ENCODE measurements at regions not wholly inside any gene's neighbourhood (a gene's known extent, or its start where the extent isn't known, plus 50 kb on each side); places are given as distances from the start of the nearest gene placed in this dataset.

- Histone ChIP-seq H3K4me2 (no peak overlapping the region), H3K27ac (0 out of 6 replicates have a peak overlapping the region, but pooled peaks of 1 of the 2 experiments have one; percentile 26), H3K4me3 (no peak overlapping the region), H3K4me1 (peaks cover 8% of the 10 kb centered on the region), H3K9me3 (no peaks in the 10 kb centered on the region)
- ChIA-PET CTCF (interaction anchor here (0.7 to 1.2 kb wide), 3 partner anchors 36 to 88 kb away, joined by 3 to 4 read pairs (median 3); partner anchors contain the start of gene BCOR), POLR2A (no interaction called here)
- FAIRE-seq = no peak
- DNase-seq (ENCODE audit: low read depth in 1 of 2, low spot score in 1 of 2) = no peak
- TF ChIP-seq SREBF2 (IDR thresholded peaks at IDR 0.05) = no peak
- no peak for TF ChIP-seq ZSCAN20 (CRISPR knock-in tag; IDR thresholded peaks at IDR 0.05)
- no peak for TF ChIP-seq TP53 (CRISPR knock-in tag; IDR thresholded peaks at IDR 0.05)
- no peak for TF ChIP-seq BHLHE40 (IDR thresholded peaks at IDR 0.05; ENCODE audit: low read depth, low read length)
- TF ChIP-seq EP300 (IDR thresholded peaks at IDR 0.05) = no peak
- TF ChIP-seq RARB (CRISPR knock-in tag; IDR thresholded peaks at IDR 0.05) = no peak
- no peak for TF ChIP-seq ZC3H11A (IDR thresholded peaks at IDR 0.05)
- no peak for ATAC-seq
- WGBS (ENCODE audit: missing lambda C conversion rate) = 52% methylated on average over 3 of the region's 3 CpGs
Observed at GRCh38 chrX:40164751-40165150, 67.0 kb upstream of the BCOR start.

GRCh38 chrX:40158036-40158706 is 60.4 kb upstream of the BCOR start:
- Histone ChIP-seq H3K4me3 (peak overlapping the region; percentile 43), H3K9me3 (no peaks in the 10 kb centered on the region), H3K27ac (peak overlapping the region; percentile 81 to 100), H3K4me1 (peaks cover 18% of the 10 kb centered on the region), H3K4me2 (peak overlapping the region; percentile 90)
- ChIA-PET CTCF (interaction anchor here (2.2 kb wide), 1 partner anchor 60 kb away, joined by 6 read pairs; the partner anchor contains the start of gene BCOR), POLR2A (interaction anchor here (1.0 to 6.2 kb wide), 2 partner anchors 61 to 144 kb away, joined by 3 to 67 read pairs; partner anchors contain the start of gene BCOR)
- FAIRE-seq (no peak), DNase-seq (ENCODE audit: low read depth in 1 of 2, low spot score in 1 of 2) (peak; percentile 50 to 70), ATAC-seq (peak; percentile 60 to 67; a peak in 5 of 6 replicates)
- WGBS (ENCODE audit: missing lambda C conversion rate) = 0% methylated on average over 13 of the region's 68 CpGs
- TF ChIP-seq NR3C1 (IDR thresholded peaks at IDR 0.05) (no peak), ELK1 (IDR thresholded peaks at IDR 0.05; ENCODE audit: low read depth, low read length) (no peak), MAX (IDR thresholded peaks at IDR 0.05) (peak; percentile 68), KDM1A (IDR thresholded peaks at IDR 0.05; ENCODE audit: low read depth) (no peak), EHF (CRISPR knock-in tag; IDR thresholded peaks at IDR 0.05) (no peak), HES2 (IDR thresholded peaks at IDR 0.05) (no peak), NPAS2 (CRISPR knock-in tag; IDR thresholded peaks at IDR 0.05; ENCODE audit: borderline replicate concordance) (no peak), HMGXB4 (CRISPR knock-in tag; IDR thresholded peaks at IDR 0.05; ENCODE audit: borderline replicate concordance) (no peak), PHF8 (IDR thresholded peaks at IDR 0.05; ENCODE audit: borderline replicate concordance, low read depth) (peak; percentile 19; the same call in 1 of the 2 replicates), SMC3 (IDR thresholded peaks at IDR 0.05) (peak; percentile 54; the same call in 2 of the 3 replicates), POLR2AphosphoS2 (conservative IDR thresholded peaks at IDR 0.05; ENCODE audit: low read length) (no peak), REST (IDR thresholded peaks at IDR 0.05) (peak; percentile 31; the same call in 1 of the 2 replicates), TP53 (CRISPR knock-in tag; IDR thresholded peaks at IDR 0.05) (no peak), GATA3 (IDR thresholded peaks at IDR 0.05; ENCODE audit: borderline replicate concordance) (no peak), CHD4 (IDR thresholded peaks at IDR 0.05; ENCODE audit: borderline replicate concordance) (no peak), BCL3 (IDR thresholded peaks at IDR 0.05) (0 out of 3 replicates have a peak, but pooled peaks have one; percentile 57), RAD21 (conservative IDR thresholded peaks at IDR 0.05 in 1 of 2, IDR thresholded peaks at IDR 0.05 in 1 of 2) (peak in 1 of 2 experiments; percentile 52; a peak in 3 of 5 replicates), E2F6 (IDR thresholded peaks at IDR 0.05; ENCODE audit: borderline replicate concordance, low read depth) (peak; percentile 71), RARB (CRISPR knock-in tag; IDR thresholded peaks at IDR 0.05) (no peak), RNF2 (IDR thresholded peaks at IDR 0.05; ENCODE audit: borderline replicate concordance, low read depth) (no peak), MYC (IDR thresholded peaks at IDR 0.05; ENCODE audit: borderline replicate concordance, low read length) (no peak), FOXS1 (CRISPR knock-in tag; IDR thresholded peaks at IDR 0.05) (no peak)
